SK-N-SH (cell line): ENCODE measurements at regions not wholly inside any gene's neighbourhood (a gene's known extent, or its start where the extent isn't known, plus 50 kb on each side); places are given as distances from the start of the nearest gene placed in this dataset.

Source experiments
- FOSL2 ChIP-seq: IDR thresholded peaks from 2 replicates; pipeline ENCODE4 v1.4.0; 2012; ENCODE audit warnings: low read depth, mild to moderate bottlenecking, moderate library complexity, borderline replicate concordance
- RCOR1 ChIP-seq: fragments of 150-350 bp; IDR thresholded peaks from 2 replicates; pipeline ENCODE4 v1.6.1; 2017; ENCODE audit warnings: antibody characterized with exemption, low read length
- TF ChIP-seq, protein P1 (sequence below): IDR thresholded peaks from 2 replicates; pipeline ENCODE4; 2012

DNA sequence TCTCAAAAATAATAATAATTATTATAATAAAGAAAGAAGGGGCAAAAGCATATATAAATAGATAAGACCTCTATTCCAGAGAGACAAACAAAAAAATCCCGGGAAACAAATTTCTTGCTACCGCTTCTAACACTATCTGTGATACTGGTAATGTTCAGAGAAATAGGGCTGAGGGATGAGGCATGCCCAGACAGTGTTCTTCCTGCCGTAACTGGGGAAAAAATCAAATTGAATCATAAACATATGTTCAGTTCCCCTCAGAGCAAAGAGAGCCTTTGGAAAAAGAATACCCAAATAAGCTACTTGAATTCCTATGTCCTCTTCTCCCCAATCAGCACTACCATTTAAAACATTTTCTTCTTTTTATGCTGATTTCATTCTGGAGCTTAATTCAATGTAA, 688.0 kb downstream of the KCNJ2 start:
- TF ChIP-seq FOSL2 (no peak), RCOR1 (no peak)
- TF ChIP-seq, protein P1, sequence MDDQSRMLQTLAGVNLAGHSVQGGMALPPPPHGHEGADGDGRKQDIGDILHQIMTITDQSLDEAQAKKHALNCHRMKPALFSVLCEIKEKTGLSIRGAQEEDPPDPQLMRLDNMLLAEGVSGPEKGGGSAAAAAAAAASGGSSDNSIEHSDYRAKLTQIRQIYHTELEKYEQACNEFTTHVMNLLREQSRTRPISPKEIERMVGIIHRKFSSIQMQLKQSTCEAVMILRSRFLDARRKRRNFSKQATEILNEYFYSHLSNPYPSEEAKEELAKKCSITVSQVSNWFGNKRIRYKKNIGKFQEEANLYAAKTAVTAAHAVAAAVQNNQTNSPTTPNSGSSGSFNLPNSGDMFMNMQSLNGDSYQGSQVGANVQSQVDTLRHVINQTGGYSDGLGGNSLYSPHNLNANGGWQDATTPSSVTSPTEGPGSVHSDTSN: no peak
